GM19328 (cell line): ENCODE measurements at regions not wholly inside any gene's neighbourhood (a gene's known extent, or its start where the extent isn't known, plus 50 kb on each side); places are given as distances from the start of the nearest gene placed in this dataset.

Experiments used
- ATAC-seq: cut with Tn5 transposase; IDR thresholded peaks from one replicate; pipeline ENCODE4 v1.9.1; 2021; ENCODE audit warnings: mild to moderate bottlenecking, moderate library complexity; ENCODE audit not compliant: unreplicated experiment

- ATAC-seq, result no peak
These were observed 535.2 kb upstream of the CDH2 start for GRCh38 chr18:28712172-28712571.

DNA sequence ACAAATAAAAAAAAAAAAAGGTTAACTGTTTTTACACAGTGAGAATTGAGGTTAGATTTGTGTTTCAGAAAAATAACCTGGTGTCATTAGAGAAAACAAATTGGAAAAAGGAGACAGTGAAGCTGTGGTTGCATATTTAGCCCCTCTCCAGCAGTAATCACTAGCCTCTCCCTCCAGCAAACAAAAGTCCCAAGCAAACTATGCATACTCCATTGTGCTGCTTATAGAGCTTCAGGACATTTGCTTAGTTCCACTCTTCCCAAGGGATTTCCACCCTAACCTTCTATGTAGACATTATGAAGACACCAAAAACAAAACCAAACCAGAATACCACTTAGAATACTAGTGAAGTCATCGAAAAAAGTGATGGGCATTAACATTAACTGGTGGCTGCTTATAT lies 534.2 kb upstream of the CDH2 start:
- ATAC-seq, result no peak

DNA sequence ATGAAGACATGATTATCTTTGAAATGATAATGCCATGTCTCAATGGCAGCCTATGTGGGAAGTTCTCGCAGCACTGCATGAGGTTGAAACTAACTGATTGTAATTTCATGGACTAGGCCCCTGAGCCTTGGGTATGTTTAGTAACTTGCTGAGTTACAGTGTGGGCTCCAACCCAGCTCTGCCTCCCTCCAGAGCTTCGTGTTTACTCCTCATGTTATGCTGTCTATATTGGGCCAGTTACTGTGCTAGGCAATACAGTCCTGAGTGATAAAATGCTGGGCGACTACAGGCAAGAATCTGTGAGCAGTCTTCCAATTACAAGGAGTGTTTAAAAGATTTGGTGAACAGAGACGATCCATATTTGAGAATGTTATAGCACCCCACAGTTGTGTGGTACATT lies 530.1 kb upstream of the CDH2 start:
- no peak for ATAC-seq

DNA sequence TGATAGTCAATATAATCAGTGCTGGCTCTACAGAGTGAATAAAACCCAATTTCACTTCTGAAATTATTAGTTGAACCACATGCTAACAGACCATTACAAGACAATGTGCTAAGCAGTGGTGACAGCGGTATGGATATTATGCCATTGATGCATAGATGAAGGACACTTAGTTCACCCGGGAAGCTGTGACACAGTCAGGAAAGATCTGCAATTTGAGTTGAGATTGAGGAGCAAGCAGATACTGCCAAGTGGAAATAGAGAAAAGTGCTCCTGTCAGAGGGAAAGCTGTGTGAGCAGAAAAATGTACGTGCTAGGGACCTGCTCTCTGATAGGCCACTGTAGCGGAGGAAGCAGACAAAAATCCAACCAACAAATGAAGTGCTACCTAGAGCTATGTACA lies 529.5 kb upstream of the CDH2 start:
- ATAC-seq, result no peak

- ATAC-seq, result no peak
These were observed 528.6 kb upstream of the CDH2 start for GRCh38 chr18:28705482-28705881.

DNA sequence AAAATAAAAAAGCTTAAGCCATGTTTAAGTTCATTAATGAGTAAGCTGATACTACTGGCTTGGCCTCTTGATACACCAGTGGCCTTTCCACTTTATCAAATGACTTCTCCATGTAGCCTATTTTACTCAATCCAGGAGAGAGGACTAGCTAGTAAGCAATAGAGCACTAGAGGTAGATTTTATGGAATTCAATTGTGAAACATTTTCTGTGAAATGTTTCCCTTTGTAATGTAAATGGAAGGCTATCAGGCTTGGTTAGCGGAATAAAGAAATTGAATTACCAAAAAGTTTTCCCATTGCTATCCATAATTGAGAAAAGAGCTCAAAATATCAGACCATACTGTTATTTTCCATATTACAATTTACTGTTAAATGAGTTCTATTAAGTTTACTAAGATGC lies 515.4 kb upstream of the CDH2 start:
- ATAC-seq, result no peak

GRCh38 chr18:28691496-28691840 lies 514.5 kb upstream of the CDH2 start:
- ATAC-seq, result no peak

DNA sequence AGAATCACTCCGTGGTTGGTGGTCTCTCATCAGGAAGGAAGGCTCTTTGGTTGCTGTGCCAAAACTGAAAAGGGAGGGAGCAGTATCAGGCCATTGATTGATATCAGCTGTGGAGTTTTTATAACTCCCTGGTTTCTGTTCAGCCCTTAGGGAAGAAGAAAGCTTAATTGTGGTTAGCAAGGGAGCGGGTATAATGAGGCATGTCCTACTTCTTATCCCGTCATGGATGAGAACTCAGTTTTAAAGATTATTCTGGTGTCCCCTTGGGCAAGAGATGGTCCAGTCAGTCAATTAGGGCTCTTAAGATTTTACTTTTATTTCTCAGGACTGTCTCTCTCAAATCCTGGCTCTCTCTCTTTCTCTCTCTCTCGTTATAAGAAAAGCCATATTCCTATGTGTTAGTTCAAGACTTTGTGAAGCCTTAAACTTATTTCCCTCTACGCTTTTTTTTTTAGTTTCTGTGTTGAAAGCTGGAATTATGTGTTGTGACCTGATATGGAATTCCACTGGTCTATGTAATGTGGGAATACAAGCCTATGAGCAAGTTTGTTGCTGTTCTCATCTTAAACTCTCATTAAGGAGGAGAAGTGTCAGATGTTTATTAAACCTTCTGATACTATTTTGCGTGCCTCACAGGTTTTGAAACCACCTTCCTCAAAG lies 514.0 kb upstream of the CDH2 start:
- no peak for ATAC-seq

DNA sequence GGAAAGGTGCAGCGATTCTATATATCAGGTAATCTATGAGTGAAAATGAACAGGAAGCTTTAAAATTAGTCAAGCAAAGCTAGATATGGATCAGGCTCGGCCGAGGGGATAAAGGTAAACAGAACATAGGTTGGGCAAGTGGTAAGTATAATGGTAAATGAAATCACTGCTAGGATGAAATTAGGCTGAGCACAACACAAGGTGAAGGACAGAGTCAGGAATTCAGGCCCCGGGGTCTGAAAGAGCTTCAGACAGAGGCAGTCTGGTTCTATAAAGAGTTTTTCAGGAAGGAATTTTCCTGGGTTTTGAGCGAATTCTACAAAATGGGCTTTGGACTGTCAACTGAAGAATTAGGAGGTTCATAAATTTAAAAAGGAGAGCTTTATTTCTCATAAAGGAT lies 513.2 kb upstream of the CDH2 start:
- ATAC-seq, result no peak

GRCh38 chr18:28689588-28689987 lies 512.7 kb upstream of the CDH2 start:
- no peak for ATAC-seq

- ATAC-seq, result no peak
These were observed 507.9 kb upstream of the CDH2 start for GRCh38 chr18:28684746-28685355.

DNA sequence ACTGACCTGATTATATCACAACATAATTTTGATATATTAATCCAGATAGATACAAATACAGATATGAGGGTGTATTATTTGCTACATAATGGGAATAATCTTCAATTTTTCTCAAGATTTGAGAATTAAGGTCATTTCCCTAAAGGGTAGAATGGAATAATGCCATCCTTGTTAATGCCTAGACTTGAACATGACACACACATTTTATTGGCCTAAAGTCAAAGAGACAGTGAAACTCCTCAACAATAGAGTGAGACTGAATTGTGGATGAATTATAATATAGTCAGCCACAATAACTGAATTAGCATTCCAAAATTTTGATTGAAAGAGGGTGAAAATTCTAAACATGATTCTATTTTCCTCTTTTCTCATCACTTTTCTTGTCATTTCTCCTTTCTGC lies 506.0 kb upstream of the CDH2 start:
- no peak for ATAC-seq

DNA sequence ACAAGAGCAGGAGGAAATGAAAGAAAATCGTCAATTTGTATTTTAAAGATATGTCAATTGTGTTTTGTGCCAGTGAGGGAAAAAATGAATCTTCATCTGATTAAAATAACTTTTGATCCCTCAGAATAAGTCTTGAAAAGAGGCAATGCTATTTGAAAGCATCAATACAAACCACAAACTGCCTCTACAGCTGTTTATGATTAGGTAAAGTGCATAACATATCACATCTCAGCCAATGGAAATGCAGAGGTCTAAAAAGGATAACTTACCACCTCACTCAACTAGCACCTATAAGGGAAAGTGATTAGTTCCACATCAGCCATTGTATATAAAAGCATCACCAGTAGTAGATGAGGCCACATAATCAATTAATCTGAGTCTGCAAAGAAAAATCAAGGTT lies 492.2 kb upstream of the CDH2 start:
- ATAC-seq, result no peak

- no peak for ATAC-seq
These were observed 489.3 kb upstream of the CDH2 start for GRCh38 chr18:28666216-28666615.

- ATAC-seq, result no peak
These were observed 481.0 kb upstream of the CDH2 start for GRCh38 chr18:28657961-28658360.

DNA sequence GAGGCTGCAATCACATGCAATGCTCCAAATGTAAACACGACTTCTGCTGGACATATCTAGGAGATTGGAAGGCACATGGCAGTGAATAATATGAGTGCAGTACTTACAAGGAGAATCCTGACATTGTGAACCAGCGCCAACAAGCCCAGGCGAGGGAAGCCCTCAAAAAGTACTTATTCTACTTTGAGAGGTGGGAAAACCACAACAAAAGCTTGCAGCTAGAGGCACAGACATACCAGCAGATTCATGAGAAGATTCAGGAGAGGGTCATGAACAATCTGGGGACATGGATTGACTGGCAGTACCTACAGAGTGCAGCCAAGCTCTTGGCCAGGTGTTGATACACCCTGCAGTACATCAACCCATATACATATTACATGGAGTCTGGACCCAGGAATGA lies 475.7 kb upstream of the CDH2 start:
- ATAC-seq, result no peak

GRCh38 chr18:28651298-28651697 lies 474.4 kb upstream of the CDH2 start:
- no peak for ATAC-seq

DNA sequence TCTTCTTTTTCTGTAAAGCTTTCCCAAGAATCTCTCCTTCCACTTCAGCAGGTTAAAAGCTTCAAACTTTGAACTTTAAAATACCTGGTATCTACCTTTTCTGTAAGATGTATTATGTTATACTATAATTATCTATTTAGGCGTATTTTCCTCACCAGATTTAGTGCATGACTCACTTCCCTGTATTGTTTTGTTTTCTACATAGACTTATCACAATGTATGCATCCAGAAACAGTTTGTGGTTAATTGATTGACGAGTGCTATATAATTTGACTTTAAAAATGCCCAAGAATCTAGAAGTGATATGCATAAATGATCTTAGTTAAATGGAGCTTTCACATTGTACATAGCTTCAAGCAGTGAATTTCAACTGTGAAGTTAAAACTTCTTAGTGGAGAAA lies 473.9 kb upstream of the CDH2 start:
- no peak for ATAC-seq

DNA sequence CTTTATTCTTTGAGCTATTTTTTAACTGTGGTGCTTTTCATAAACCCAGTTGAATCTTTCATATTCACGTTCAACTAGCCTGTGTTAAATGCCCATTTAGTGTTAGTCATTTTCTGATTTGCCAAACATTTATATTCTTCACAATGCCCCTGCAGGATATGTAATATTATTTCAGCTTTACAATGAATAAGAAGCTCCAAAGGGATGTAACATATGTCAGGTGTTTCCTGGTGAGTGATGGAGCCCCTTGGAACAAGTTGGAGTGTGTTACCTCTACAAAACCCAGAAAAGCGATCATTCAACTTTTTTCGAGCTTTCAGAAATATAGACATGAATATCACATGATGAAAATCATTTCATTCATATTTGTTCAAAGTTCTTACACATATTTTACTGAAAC lies 471.0 kb upstream of the CDH2 start:
- no peak for ATAC-seq

DNA sequence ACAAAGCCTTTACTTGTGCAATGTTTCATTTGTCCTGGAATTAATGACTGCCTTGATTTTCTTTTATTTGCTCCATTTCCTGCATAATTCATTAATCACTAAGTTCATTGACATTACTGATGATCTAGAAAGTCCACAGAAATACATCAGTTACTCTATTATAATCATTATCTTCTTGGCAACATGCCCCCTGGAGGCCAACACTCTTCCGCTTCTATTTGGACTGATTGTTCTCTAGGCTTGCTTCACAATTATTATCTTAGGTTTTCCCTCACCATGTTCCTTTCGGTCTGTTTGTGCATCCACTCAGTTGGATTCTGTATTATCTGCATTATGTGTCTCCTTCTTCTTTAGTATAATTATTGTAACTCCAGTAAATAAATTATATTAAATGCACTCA lies 461.0 kb upstream of the CDH2 start:
- ATAC-seq, result no peak

DNA sequence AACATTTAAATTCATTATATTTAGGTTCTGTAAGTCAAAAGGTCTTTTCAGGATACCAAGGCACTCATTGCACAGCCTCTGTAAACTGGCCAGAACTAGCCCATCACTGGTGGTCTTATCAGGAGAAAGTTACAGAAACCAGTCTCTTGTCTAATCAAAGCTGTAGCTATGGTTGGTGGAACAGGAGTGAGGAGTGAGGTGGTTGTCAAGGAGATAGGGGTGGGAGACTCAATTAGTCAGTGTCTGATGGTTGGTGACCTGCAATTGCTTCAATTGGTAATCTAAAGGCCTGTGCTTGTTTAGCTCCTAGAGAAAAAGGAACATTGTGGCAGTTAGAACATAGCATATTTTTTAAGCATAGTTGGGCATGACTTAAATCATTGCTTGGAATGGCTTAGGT lies 458.6 kb upstream of the CDH2 start:
- no peak for ATAC-seq

GRCh38 chr18:28626756-28627155 lies 449.8 kb upstream of the CDH2 start:
- no peak for ATAC-seq

- ATAC-seq, result no peak
These were observed 431.1 kb upstream of the CDH2 start for GRCh38 chr18:28607991-28608390.
